A673 (cell line): ENCODE measurements at regions not wholly inside any gene's neighbourhood (a gene's known extent, or its start where the extent isn't known, plus 50 kb on each side); places are given as distances from the start of the nearest gene placed in this dataset.

Source experiments
- CTCF ChIP-seq: fragments of 300-800, 200-600 bp; sonication (generic); conservative IDR thresholded peaks from 2 replicates; pipeline ENCODE4 v1.5.1; 2017; ENCODE audit warnings: low read depth, mild to moderate bottlenecking, antibody characterized with exemption, low read length, moderate library complexity, mixed read lengths
- EZH2 ChIP-seq: fragments of 200-600 bp; sonication (generic); IDR thresholded peaks from 2 replicates; pipeline ENCODE4 v1.6.1; 2017; ENCODE audit warnings: borderline replicate concordance, low read depth, mild to moderate bottlenecking, mixed read lengths, antibody characterized with exemption, low read length; ENCODE audit not compliant: poor library complexity, severe bottlenecking

DNA sequence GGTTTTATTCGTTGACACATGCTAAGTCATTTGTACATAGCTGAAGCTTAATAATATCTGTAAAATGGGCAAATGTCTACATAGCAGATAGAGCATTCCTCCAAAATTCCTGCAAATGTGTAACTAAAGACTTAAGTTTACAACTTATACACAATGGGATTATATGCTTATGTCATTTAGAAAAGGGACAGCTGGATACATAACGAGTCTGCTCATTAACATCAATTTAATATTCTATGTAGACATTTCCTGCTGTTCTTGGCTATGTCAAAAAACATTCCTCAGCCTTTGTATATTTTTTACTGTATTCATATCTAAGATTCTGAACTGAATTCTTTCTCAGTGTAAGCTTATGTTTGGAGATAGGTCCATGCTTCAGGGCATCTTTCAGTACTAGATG is 762.2 kb downstream of the NR2F2 start:
- no peak for TF ChIP-seq CTCF
- TF ChIP-seq EZH2 = no peak
